ENCODE measurements at regions not wholly inside any gene's neighbourhood (a gene's known extent, or its start where the extent isn't known, plus 50 kb on each side); places are given as distances from the start of the nearest gene placed in this dataset.

- Histone ChIP-seq H3K27ac (ENCODE audit: low read depth, low read length) (no peak overlapping the region), H3K27me3 (ENCODE audit: control insufficient read depth, low read length) (no peaks in the 10 kb centered on the region), H3K9me2 (replicated peaks; ENCODE audit: control insufficient read depth, low read length) (no peaks in the 10 kb centered on the region), H3K4me3 (ENCODE audit: low read length) (no peak overlapping the region), H3K9me3 (ENCODE audit: control insufficient read depth, insufficient read depth, low read length) (no peaks in the 10 kb centered on the region), H3K4me1 (ENCODE audit: control insufficient read depth, low read length) (no peaks in the 10 kb centered on the region), H3F3A (ENCODE audit: control insufficient read depth, insufficient read depth) (no peaks in the 10 kb centered on the region), H3K79me2 (ENCODE audit: control insufficient read depth, low read length) (no peaks in the 10 kb centered on the region), H3K4me2 (ENCODE audit: low read length) (no peak overlapping the region), H3K36me3 (ENCODE audit: control insufficient read depth, low read length) (no peaks in the 10 kb centered on the region), H4K20me1 (ENCODE audit: control insufficient read depth, insufficient read depth, low read depth, low read length) (no peaks in the 10 kb centered on the region)
- TF ChIP-seq, protein P1, sequence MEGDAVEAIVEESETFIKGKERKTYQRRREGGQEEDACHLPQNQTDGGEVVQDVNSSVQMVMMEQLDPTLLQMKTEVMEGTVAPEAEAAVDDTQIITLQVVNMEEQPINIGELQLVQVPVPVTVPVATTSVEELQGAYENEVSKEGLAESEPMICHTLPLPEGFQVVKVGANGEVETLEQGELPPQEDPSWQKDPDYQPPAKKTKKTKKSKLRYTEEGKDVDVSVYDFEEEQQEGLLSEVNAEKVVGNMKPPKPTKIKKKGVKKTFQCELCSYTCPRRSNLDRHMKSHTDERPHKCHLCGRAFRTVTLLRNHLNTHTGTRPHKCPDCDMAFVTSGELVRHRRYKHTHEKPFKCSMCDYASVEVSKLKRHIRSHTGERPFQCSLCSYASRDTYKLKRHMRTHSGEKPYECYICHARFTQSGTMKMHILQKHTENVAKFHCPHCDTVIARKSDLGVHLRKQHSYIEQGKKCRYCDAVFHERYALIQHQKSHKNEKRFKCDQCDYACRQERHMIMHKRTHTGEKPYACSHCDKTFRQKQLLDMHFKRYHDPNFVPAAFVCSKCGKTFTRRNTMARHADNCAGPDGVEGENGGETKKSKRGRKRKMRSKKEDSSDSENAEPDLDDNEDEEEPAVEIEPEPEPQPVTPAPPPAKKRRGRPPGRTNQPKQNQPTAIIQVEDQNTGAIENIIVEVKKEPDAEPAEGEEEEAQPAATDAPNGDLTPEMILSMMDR (IDR thresholded peaks at IDR 0.05; ENCODE audit: low read depth, low read length, poor library complexity, severe bottlenecking), result no peak
- TF ChIP-seq EZH2phosphoT487 (IDR thresholded peaks at IDR 0.05; ENCODE audit: borderline replicate concordance, low read length), result no peak
Observed at GRCh38 chr2:75915851-75916634, 205.3 kb upstream of the GCFC2 start.

GRCh38 chr2:75896779-75897366 is 186.2 kb upstream of the GCFC2 start:
- Histone ChIP-seq H3F3A (ENCODE audit: control insufficient read depth, insufficient read depth) (no peaks in the 10 kb centered on the region), H3K27me3 (ENCODE audit: control insufficient read depth, low read length) (no peaks in the 10 kb centered on the region), H3K4me2 (ENCODE audit: low read length) (no peak overlapping the region), H3K36me3 (ENCODE audit: control insufficient read depth, low read length) (no peaks in the 10 kb centered on the region), H3K9me3 (ENCODE audit: control insufficient read depth, insufficient read depth, low read length) (no peaks in the 10 kb centered on the region), H3K4me3 (ENCODE audit: low read length) (no peak overlapping the region), H3K9me2 (replicated peaks; ENCODE audit: control insufficient read depth, low read length) (no peaks in the 10 kb centered on the region), H4K20me1 (ENCODE audit: control insufficient read depth, insufficient read depth, low read depth, low read length) (no peaks in the 10 kb centered on the region), H3K4me1 (ENCODE audit: control insufficient read depth, low read length) (no peaks in the 10 kb centered on the region), H3K79me2 (ENCODE audit: control insufficient read depth, low read length) (no peaks in the 10 kb centered on the region), H3K27ac (ENCODE audit: low read depth, low read length) (no peak overlapping the region)
- no peak for TF ChIP-seq EZH2phosphoT487 (IDR thresholded peaks at IDR 0.05; ENCODE audit: borderline replicate concordance, low read length)
- TF ChIP-seq, protein P1 (IDR thresholded peaks at IDR 0.05; ENCODE audit: low read depth, low read length, poor library complexity, severe bottlenecking), result peak; percentile 73

DNA sequence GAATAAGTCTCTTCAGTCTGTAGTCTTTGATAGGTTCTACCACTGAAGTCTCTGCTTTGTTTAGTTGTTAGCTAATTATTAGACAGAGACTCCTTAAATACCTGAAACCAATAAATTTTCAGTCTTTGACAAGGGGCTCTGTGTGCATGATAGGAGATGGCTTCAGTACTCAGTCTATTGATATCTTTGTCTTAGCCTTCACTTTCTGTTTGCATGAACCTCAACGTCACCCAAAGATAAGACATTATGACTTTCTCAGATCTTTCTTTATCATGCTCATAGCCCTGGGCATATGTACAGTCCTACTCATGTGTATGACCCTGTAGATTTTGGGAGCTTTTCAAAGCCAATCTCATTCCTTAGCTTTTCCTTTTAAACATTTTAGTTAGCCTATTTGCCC is 183.5 kb upstream of the GCFC2 start:
- no peak for TF ChIP-seq EZH2phosphoT487 (IDR thresholded peaks at IDR 0.05; ENCODE audit: borderline replicate concordance, low read length)
- TF ChIP-seq, protein P1 (IDR thresholded peaks at IDR 0.05; ENCODE audit: low read depth, low read length, poor library complexity, severe bottlenecking), result no peak
- no peak overlapping the region for H3K4me3 ChIP-seq (ENCODE audit: low read length)

More for the DNA sequence above, 183.5 kb upstream of the GCFC2 start:
- Histone ChIP-seq H3K36me3 (ENCODE audit: control insufficient read depth, low read length) (no peaks in the 10 kb centered on the region), H3F3A (ENCODE audit: control insufficient read depth, insufficient read depth) (no peaks in the 10 kb centered on the region), H3K9me3 (ENCODE audit: control insufficient read depth, insufficient read depth, low read length) (no peaks in the 10 kb centered on the region), H3K4me2 (ENCODE audit: low read length) (no peak overlapping the region), H3K4me1 (ENCODE audit: control insufficient read depth, low read length) (no peaks in the 10 kb centered on the region), H3K79me2 (ENCODE audit: control insufficient read depth, low read length) (no peaks in the 10 kb centered on the region), H3K27ac (ENCODE audit: low read depth, low read length) (no peak overlapping the region), H3K27me3 (ENCODE audit: control insufficient read depth, low read length) (no peaks in the 10 kb centered on the region), H3K9me2 (replicated peaks; ENCODE audit: control insufficient read depth, low read length) (no peaks in the 10 kb centered on the region), H4K20me1 (ENCODE audit: control insufficient read depth, insufficient read depth, low read depth, low read length) (no peaks in the 10 kb centered on the region)
